DOHH2 (cell line): ENCODE measurements at regions not wholly inside any gene's neighbourhood (a gene's known extent, or its start where the extent isn't known, plus 50 kb on each side); places are given as distances from the start of the nearest gene placed in this dataset.

Source experiments
- H3F3A ChIP-seq: fragments of 200-600 bp; sonication (generic), shearing (Covaris generic); 2 replicates; pipeline ENCODE4 v1.6.0; 2016; ENCODE audit warnings: antibody characterized with exemption, mild to moderate bottlenecking; ENCODE audit not compliant: control insufficient read depth, insufficient read depth
- H3K27ac ChIP-seq: fragments of 200-600 bp; sonication (generic); 2 replicates; pipeline ENCODE4 v1.5.1; 2014; ENCODE audit warnings: low read depth, mild to moderate bottlenecking, low read length, moderate library complexity
- H3K27me3 ChIP-seq: fragments of 200-600 bp; sonication (generic); 2 replicates; pipeline ENCODE4 v1.6.1; 2014; ENCODE audit warnings: mild to moderate bottlenecking, low read length, mixed read lengths; ENCODE audit not compliant: control insufficient read depth
- H3K36me3 ChIP-seq: fragments of 200-600 bp; sonication (generic); 2 replicates; pipeline ENCODE4 v1.6.1; 2014; ENCODE audit warnings: mild to moderate bottlenecking, low read length, moderate library complexity, mixed read lengths; ENCODE audit not compliant: control insufficient read depth
- H3K4me1 ChIP-seq: fragments of 200-600 bp; sonication (generic); 2 replicates; pipeline ENCODE4 v1.6.1; 2014; ENCODE audit warnings: mild to moderate bottlenecking, low read length, mixed read lengths; ENCODE audit not compliant: control insufficient read depth
- H3K4me2 ChIP-seq: fragments of 200-600 bp; sonication (generic); 2 replicates; pipeline ENCODE4 v1.6.0; 2014; ENCODE audit warnings: mild to moderate bottlenecking, low read length, moderate library complexity
- H3K4me3 ChIP-seq: fragments of 200-600 bp; sonication (generic); 2 replicates; pipeline ENCODE4 v1.5.1; 2014; ENCODE audit warnings: mild to moderate bottlenecking, low read length, mixed read lengths
- H3K79me2 ChIP-seq: fragments of 200-600 bp; sonication (generic); 2 replicates; pipeline ENCODE4 v1.6.1; 2014; ENCODE audit warnings: mild to moderate bottlenecking, low read length, mixed read lengths; ENCODE audit not compliant: control insufficient read depth
- H3K9me2 ChIP-seq: fragments of 200-600 bp; sonication (generic); replicated peaks from 2 replicates; pipeline ENCODE4 v1.6.1; 2014; ENCODE audit warnings: mild to moderate bottlenecking, low read length, mixed read lengths; ENCODE audit not compliant: control insufficient read depth
- H3K9me3 ChIP-seq: fragments of 200-600 bp; sonication (generic); 2 replicates; pipeline ENCODE4 v1.6.1; 2014; ENCODE audit warnings: antibody characterized with exemption, low read length, mixed read lengths; ENCODE audit not compliant: control insufficient read depth, insufficient read depth
- H4K20me1 ChIP-seq: fragments of 200-600 bp; sonication (generic); 2 replicates; pipeline ENCODE4 v1.6.0; 2014; ENCODE audit warnings: low read depth, mild to moderate bottlenecking, antibody characterized with exemption, low read length, moderate library complexity; ENCODE audit not compliant: control insufficient read depth, insufficient read depth
- CTCF ChIP-seq: fragments of 200-600 bp; sonication (generic); IDR thresholded peaks from one replicate; pipeline ENCODE4 v1.5.1; 2014; ENCODE audit warnings: antibody characterized with exemption, mild to moderate bottlenecking, low read depth, low read length; ENCODE audit not compliant: poor library complexity, severe bottlenecking
- EZH2phosphoT487 ChIP-seq: fragments of 200-600 bp; sonication (generic); IDR thresholded peaks from 2 replicates; pipeline ENCODE4 v1.6.1; 2017; ENCODE audit warnings: borderline replicate concordance, mild to moderate bottlenecking, antibody characterized with exemption, low read length, moderate library complexity, mixed read lengths

GRCh38 chr1:173128742-173129141, 78.0 kb upstream of the TNFSF18 start:
- no peaks in the 10 kb centered on the region for H3K79me2 ChIP-seq
- TF ChIP-seq CTCF: no peak
- no peak for TF ChIP-seq EZH2phosphoT487
- H4K20me1 ChIP-seq: no peaks in the 10 kb centered on the region
- H3K36me3 ChIP-seq: no peaks in the 10 kb centered on the region
- H3F3A ChIP-seq: no peaks in the 10 kb centered on the region
- H3K27me3 ChIP-seq: no peaks in the 10 kb centered on the region
- no peaks in the 10 kb centered on the region for H3K9me2 ChIP-seq
- H3K4me3 ChIP-seq: no peak overlapping the region
- no peak overlapping the region for H3K27ac ChIP-seq
- H3K4me2 ChIP-seq: no peak overlapping the region
- no peaks in the 10 kb centered on the region for H3K9me3 ChIP-seq
- no peaks in the 10 kb centered on the region for H3K4me1 ChIP-seq

- no peaks in the 10 kb centered on the region for H4K20me1 ChIP-seq
These were observed 76.9 kb upstream of the TNFSF18 start for GRCh38 chr1:173127369-173128307.

GRCh38 chr1:173126421-173126820, 75.7 kb upstream of the TNFSF18 start:
- no peaks in the 10 kb centered on the region for H3K9me3 ChIP-seq
- peaks cover 15% of the 10 kb centered on the region for H3K4me1 ChIP-seq
- H3K4me3 ChIP-seq: no peak overlapping the region
- no peaks in the 10 kb centered on the region for H3F3A ChIP-seq
- TF ChIP-seq EZH2phosphoT487: no peak
- no peak for TF ChIP-seq CTCF
- no peaks in the 10 kb centered on the region for H4K20me1 ChIP-seq
- no peaks in the 10 kb centered on the region for H3K36me3 ChIP-seq
- H3K4me2 ChIP-seq: no peak overlapping the region
- H3K27me3 ChIP-seq: no peaks in the 10 kb centered on the region
- no peaks in the 10 kb centered on the region for H3K9me2 ChIP-seq
- H3K27ac ChIP-seq: no peak overlapping the region
- no peaks in the 10 kb centered on the region for H3K79me2 ChIP-seq

More at GRCh38 chr1:173127369-173128307, 76.9 kb upstream of the TNFSF18 start:
- TF ChIP-seq EZH2phosphoT487 (no peak), CTCF (no peak)
- no peaks in the 10 kb centered on the region for H3K27me3 ChIP-seq
- H3K4me2 ChIP-seq: no peak overlapping the region
- H3K4me3 ChIP-seq: no peak overlapping the region
- H3K9me3 ChIP-seq: no peaks in the 10 kb centered on the region
- no peaks in the 10 kb centered on the region for H3K79me2 ChIP-seq
- H3F3A ChIP-seq: no peaks in the 10 kb centered on the region
- no peak overlapping the region for H3K27ac ChIP-seq
- no peaks in the 10 kb centered on the region for H3K9me2 ChIP-seq
- H3K36me3 ChIP-seq: no peaks in the 10 kb centered on the region
- peaks cover 8% of the 10 kb centered on the region for H3K4me1 ChIP-seq
